HG02610 (cell line): ENCODE measurements at regions not wholly inside any gene's neighbourhood (a gene's known extent, or its start where the extent isn't known, plus 50 kb on each side); places are given as distances from the start of the nearest gene placed in this dataset.
"Not testable (repeated sequence)": the region's sequence is repeated elsewhere in the genome, so short reads cannot be mapped to it uniquely, and the experiment has no call there.

ENCODE experiments used
- ATAC-seq: cut with Tn5 transposase; IDR thresholded peaks from one replicate; pipeline ENCODE4 v1.9.1; 2021; ENCODE audit warnings: mild to moderate bottlenecking, moderate library complexity; ENCODE audit not compliant: unreplicated experiment

DNA sequence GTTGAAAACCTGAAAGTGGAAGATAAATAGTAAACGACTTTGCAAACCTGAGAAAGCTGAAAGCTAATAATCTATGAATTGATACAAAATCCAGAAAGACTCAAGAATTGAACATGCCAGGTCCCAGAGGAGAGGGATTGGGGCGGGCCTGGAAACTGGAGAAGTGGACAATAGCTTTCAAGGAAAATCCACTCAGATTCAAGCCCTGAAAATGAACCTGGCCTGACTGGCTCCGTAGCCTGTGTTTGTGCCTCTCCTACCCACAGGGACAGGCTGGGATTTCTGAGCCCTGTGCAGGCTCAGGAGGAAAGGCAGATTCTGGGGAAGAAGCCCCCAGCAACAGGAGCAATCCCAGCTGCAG is 274.8 kb upstream of the HS6ST1 start:
- no peak for ATAC-seq

DNA sequence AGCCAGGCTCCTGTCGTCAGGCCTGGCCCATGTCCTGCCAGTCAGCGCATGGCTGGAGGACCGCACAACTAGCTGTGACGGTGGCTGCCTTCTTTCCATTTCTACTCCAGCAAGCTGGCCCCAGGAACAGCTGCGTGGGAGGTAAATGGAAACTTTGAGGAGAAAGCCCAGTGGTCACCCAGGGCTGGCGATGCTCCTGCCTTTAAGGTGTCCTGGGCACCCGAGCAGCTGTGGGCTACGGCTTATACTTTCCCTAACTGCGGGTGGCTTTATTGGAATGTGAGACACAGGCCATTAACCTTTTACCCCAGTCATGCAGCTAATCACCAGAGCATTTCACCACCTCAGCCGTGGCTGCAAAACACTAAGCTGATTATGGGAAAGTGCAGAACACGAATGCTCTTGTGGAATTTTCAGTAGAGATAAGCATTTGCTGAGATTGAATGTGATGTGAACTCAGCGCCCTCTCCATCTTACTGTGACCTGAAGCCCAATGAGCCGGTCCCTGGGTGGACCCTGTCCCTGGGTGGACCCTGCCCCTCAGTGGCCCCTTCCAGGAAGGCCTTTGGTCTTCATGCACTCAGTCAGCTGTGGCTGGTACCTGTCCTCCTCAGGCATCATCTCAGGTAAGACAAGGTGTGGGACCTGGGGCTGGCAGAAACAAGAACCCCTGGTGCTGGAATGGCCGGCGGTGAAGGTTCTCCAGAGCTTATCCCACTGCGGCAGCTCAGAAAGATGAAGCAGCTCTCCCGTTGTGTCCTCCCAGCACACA is 275.4 kb upstream of the HS6ST1 start:
- ATAC-seq: no peak

DNA sequence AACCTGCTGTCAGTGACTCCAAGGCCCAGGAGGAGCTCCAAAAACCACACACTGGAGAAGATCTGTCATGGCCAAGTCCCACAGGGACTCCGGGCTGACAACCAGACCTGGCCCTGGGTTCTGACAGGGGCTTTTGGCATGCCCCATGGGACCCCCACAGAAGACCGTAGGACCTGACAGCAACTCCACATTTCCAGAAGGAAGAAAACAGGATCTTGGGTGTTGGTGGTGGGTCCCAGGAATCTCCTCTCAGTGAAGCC is 275.9 kb upstream of the HS6ST1 start:
- no peak for ATAC-seq

DNA sequence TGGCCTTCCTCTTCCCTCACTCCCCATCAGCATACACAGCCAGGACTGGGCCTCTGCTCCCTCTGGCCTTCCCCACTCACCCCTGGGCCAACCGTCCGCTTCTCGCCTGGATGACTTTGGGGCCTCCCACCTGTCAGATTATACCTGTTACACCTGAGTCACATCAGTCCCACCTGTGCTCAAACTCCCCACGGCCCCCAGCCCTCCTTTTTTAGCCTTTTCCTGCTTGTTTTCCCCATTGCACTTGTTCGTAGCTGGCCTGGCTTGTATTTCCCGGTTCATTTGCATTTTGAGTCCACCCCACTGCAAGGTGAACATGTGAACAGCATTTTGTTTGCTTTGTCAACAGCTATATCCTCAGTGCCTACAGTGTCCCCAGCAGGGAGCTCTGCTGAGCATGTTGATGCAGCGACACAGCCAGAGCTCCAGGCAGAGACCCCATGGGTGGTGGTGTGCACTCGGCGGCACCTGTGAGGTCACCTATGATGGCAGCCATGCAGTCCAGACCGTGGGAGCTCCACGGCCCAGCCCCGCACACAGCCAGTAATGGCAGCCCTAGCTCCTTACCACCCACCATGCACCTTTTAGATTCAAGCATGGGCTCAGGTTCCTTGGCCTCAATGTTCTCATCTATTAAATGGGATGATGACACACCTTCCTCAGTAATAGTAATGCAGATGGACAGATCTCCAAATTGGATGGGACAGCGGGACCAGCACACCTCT is 276.4 kb upstream of the HS6ST1 start:
- ATAC-seq: no peak

DNA sequence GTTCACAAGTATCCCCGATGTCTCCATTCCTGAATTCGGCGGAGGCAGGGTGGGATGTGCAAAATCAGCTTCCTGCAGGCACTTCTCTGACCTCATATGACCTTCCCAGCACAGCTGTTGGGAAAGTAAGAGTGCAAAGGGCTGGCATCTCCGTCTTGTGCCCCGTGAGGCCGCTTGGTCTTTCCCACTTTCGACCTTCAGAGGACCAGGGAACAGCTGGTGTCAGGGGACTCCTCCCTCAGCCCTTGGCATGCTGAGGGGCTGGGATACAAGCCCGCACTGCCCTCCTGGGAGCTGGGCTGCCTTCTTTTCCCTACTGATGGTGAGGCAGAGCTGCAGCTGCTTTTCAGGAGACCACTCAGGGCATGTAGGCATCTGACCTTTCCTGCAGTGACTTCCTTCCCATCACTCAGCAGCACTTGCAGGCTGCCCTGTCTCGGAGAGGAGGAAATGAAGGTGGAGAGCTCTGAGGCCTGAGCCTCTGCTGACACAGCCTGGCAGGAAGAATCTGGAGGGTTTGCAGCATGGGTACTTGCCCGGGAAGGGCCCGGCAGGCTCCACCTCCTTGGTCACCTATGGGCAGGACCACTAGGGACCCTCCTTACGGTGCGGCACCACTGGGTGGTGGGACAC is 277.2 kb upstream of the HS6ST1 start:
- no peak for ATAC-seq

DNA sequence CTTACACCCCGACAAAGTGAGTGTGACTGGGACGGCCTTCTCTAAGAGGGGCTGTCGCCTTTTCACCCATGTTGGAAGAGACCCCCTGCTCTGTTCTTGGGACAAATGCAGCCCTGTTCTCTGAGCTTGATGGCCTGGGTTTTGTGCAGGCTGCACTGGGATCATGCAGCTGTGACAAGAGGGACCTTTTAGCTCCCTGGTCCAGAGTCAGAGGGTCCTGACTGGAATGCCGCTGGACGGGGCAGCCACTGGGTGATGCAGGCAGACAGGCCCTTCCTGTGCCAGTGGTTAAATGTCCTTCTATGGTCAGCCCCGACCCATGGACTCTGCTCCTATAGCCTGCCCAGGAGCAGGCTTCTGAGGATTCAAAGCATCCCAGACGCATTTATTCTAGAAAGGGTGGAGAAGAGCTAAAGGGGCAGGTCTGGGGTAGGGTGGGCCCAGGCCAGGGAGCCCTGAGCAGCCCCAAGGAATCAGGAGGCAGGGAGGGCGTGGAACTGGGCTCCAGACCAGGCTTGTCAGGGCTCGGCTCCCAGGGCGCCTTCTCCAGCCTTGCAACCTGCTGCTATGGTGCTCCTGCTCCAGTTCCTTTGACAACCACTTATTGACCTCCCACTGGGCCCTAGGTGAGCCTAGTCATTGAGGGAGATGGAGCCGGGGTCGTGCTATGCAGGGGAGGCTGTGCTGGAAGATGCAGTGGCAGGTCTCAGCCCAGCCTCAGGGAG is 277.9 kb upstream of the HS6ST1 start:
- ATAC-seq: no peak

DNA sequence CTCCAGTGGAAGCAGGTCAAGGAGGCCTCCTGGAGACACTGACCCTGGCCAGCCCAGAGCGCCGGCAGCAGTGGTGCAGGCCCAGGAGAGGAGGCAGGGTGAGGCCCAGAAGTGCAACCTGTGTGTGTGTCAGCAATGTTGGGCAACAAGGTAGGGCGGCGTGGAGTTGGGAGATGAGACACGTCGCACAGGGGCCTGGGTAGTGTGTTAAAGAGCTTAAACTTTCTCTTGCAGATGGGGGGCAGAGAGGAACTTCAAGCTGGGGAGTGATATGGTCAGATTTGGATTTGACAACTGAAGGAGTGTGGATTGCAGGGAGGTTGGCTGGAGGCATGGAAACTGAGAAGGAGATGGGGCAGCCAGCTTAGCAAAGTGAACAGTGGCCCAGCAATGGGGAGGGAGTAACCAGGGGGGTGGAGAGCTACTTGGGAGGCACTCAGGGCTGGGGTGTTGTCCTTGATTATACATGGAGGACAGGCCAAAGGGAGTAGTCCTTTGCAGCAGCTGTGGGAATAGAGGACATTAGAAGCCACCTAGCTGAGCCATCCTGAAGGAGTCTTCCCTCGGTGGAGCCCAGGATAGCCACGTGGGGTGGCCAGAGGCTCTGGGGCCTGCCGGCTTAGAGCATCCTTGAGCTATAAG is 278.6 kb upstream of the HS6ST1 start:
- ATAC-seq: no peak

DNA sequence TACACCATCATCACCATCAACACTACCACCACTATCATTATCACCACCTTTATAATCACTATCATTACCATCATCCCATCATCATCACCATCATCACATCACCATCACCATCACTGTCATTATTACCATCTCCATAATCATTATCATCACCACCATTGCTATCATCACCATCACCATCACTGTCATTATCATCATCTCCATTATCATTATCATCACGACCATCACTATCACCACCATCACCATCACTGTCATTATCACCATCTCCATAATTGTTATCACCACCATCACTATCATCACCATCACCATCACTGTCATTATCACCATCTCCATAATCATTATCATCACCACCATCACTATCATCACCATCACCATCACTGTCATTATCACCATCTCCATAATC is 279.6 kb upstream of the HS6ST1 start:
- not testable (repeated sequence) for ATAC-seq

DNA sequence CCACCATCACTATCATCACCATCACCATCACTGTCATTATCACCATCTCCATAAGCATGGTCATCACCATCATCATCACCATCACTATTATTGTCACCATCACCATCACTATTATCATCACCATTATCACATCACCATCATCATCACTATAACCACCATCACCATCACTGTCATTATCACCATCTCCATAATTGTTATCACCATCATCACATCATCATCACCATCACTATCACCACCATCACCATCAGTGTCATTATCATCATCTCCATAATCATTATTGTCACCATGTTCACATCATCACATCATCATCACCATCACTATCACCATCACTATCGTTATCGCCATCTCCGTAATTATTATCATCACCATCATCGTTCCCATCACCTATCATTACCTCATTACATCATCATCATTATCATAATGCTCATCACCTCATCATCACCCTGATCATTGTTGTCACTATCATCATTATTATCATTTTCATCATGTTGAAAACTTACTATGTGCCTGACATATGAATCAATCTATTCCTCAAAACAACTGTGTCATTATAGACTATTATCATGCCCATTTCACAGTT is 280.3 kb upstream of the HS6ST1 start:
- ATAC-seq: no peak

DNA sequence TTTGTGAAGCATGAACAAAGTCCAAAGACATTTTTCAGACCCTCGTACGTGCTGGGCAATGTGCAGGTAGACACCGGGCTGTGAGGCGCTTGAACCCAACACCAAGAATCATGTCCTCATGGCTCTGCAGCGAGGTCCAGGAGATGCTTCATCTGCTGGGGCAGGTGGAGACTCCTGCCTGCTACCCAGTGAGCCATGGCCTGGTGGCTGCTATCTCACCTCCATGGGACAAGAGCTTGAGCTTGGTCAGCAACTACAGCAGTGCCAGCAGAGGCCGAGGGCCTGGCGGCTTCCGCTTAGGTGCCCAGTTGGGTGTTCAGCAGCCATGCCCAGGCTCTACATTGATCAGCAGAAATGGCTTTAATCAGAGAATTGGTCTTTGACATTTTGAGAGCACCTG is 281.0 kb upstream of the HS6ST1 start:
- ATAC-seq: no peak

DNA sequence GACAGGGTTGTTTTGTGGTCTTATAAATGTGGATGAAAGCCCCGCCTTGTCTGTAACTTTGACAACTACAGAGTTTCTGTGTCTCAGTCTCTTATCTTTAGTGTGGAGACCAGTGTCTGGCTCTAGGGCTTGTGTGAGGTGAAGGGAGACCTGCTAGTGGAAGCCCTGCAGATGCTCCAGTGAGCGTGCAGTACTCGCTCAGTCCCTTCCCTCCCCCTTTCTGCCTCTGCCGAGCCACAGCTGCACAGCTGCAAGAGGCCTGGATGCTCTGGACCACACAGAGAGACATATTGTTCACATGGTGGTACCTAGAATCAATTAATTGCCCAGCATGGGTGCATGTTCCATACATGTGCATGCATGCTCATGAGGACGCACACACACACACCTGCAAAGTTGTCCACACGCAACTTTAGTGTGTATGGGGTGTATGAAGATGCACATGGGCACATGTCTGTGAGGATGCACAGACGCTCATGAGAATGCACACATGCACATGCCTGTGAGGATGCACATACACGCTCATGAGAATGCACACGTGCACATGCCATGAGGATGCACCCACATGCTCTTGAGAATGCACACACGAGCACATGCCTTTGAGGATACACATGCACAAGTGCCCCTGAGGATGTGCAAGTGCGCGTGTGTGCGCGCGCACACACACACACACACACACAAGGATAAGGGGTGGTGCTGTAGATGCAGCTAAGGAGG is 282.1 kb upstream of the HS6ST1 start:
- ATAC-seq: no peak

DNA sequence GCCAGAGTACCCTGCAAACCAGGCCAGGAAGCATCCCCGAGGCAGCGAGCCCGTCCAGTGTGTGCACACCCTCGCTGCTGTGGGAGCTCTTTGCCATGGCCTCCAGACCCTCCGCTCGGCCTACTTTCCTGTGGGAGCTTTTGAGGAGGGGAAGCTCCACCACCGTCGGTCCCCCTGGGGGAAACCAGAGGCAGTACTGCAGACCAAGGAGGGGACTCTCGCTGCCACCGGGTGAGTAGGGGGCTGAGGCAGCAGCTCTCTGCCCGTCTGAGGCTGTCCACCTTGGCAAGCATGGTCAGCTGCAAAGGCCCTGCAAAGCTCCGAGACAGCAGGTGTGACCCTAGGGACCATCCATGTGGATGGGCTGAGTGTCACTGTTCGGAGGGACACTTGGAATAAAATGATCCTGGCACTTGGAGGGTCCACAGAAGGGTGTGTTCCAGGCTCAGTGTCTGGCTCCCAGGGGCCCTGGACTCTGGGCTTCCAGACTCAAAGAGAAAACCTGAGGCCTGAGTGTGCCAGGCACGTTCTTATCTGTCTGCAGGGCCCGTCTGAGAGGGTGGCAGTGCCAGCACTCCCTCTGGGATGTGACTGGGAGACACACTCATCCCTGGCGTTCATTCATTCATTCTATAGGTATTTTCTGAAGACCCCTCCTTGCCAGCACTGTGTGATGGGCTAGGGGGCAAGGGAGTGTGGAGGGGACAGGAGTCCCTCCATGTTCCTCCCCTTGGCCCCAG is 282.8 kb upstream of the HS6ST1 start:
- no peak for ATAC-seq

DNA sequence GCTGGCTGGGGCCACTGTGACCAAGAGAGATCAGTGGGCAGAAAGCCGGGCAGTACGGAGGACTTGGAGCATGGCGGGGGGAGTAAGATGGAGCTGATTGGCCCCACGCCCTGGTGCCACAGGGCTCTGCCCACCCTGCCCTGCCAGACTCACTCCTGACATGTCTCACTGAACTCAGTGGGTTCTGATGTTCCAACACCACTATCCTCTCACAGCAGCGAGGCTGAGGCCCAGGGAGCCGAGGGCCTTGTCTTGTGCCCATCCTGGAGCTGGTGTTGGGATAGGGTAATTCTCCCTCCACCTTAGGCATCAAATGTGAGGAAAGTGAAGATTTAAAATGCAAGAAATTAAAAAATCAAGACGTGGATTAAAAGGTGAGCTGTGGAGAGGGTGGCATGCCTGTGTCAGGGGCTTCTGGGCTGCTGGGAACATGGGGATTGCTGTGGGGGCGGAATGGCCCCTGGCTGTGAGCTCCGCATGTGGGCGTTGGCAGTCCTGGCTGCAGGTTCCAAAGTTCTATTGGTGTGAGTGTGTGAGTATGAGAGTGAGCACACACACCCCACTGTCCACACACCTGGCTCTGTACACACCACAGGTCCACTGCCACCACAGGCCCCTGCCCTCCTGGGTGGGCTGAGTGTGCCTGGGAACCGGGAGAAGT is 283.5 kb upstream of the HS6ST1 start:
- ATAC-seq: no peak

DNA sequence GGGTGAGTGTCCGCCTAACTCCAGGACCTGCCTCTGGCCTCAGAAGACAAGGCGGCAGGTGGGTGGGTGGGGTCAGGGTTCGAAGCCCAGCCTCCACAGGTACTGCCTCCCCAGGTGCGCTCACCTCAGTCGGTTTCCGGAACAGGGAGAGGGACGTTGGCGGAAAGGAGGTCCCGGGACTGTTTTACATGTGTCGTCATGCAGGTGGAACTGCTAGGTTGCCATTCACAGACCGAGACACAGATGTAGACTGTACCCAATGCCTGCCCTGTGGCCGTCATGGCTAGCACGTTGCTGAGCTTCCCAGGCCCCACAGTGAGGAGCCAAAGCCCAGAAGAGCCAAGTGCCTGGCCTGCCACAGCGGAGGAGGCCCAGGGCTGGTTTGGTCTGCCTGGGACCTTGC is 284.0 kb upstream of the HS6ST1 start:
- no peak for ATAC-seq

DNA sequence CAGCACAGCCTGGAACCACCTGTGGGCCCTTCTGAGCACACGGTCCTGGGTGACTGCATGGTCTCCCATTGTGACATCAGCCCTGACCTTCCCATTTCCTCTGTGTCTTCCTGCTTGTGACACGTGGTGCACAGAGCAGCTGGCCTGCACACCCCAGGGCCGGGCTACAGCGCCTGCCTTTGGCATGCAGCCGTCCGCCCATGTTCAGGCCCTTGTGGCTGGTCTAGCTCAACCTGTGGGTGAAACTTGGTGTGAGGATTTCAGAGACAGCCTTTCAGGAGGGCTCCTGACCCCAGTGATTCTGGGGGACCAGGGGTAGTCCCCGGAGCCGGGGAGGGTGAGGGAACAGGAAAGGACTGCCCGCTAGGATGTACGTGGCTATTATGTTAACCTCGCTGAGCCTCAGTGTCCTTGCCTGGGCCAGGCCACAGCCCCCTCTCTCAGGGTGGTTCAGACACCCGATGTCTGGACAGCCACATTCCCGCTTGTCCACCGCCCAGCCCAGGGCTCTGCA is 284.8 kb upstream of the HS6ST1 start:
- ATAC-seq: no peak

DNA sequence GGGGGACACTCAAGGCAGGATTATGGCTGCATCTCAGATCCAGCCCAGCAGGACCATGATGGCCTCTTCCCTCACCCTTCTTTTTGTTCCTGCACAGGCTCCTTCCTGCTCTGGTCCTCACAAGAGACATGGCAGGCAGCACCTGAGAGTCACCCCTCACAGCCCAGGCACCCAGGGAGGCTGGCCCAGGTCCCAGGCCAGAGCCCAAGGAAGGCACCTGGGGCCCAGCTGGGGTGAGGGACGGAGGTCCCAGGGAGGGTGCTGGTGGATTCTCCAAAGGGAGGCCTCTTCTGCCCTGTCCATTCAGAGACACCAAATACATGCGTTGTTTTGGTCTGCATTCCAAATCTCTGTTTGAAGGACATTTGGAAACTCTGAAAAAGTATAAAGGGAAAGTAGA is 285.4 kb upstream of the HS6ST1 start:
- no peak for ATAC-seq

DNA sequence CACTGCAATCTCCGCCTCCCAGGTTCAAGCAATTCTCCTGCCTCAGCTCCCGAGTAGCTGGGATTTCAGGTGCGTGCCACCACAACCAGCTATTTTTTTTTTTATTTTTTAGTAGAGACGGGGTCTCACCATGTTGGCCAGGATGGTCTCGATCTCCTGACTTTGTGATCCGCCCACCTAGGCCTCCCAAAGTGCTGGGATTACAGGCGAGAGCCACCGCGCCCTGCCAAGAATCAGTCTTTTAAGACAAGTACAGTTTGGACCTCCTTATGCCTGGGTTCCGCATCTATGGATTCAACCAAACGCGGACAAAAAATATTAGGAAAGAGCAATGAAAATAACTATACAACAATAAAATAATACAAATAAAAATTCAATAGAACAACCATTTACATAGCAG is 285.9 kb upstream of the HS6ST1 start:
- ATAC-seq: not testable (repeated sequence)

DNA sequence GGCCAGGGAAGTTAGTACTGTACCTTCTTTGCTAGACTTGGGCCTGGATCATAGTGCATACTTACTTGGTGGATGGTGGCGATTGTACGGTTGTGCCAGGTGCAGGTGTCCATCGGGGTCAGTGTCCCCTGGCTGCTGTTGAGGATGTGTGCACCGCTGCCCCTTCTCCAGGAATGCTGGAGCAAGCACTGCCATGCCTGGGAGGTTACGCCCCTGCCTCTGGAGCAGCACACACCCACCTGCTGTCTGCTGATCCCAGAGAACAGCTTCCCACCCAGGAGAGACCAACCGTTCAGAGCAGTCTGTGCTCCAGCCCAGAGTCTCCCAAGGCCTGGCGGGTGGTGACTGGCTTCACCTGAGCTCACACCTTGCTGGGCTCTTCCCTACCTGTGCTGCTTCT is 286.8 kb upstream of the HS6ST1 start:
- ATAC-seq: no peak

DNA sequence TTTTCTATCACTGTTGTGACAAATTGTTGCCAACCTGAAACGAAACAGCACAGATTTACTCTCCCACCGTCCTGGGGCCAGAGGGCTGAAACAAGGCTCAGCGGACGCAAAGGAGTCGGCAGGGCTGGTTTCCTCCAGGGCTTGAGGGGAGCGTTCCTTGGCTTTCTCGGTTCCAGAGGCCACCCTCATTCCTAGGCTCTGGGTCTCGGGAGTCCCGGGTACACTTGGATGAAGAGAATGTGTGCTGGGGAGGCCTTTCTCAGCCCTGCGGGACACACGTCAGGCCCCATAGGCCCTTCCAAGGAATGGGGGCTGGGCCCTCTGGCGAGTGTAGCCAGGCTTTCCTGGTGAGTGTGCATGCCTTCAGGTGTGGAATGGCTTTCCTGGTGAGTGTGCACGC is 287.3 kb upstream of the HS6ST1 start:
- ATAC-seq: no peak
